Liver (tissue), 3 donors: ENCODE measurements at regions not wholly inside any gene's neighbourhood (a gene's known extent, or its start where the extent isn't known, plus 50 kb on each side); places are given as distances from the start of the nearest gene placed in this dataset.

Experiments
- CTCF ChIP-seq: fragments of 150-350 bp; IDR thresholded peaks from 2 replicates; pipeline ENCODE4 v1.5.1; 2017; ENCODE audit warnings: improper control_type of control experiment, low read depth, low read length; ENCODE audit not compliant: missing input control
- JUND ChIP-seq, 2 donors: IDR thresholded peaks; 2 replicates each; pipeline ENCODE4 v1.6.1; 2016; ENCODE audit warnings: antibody characterized with exemption in 2 of 2
- MAX ChIP-seq: IDR thresholded peaks from 2 replicates; pipeline ENCODE4 v1.6.1; 2016; ENCODE audit warnings: antibody characterized with exemption
- REST ChIP-seq: IDR thresholded peaks from 2 replicates; pipeline ENCODE4 v1.6.1; 2016; ENCODE audit warnings: antibody characterized with exemption, mild to moderate bottlenecking
- SP1 ChIP-seq: IDR thresholded peaks from 2 replicates; pipeline ENCODE4 v1.6.1; 2018; ENCODE audit warnings: antibody characterized with exemption, mild to moderate bottlenecking
- TAF1 ChIP-seq: conservative IDR thresholded peaks from 2 replicates; pipeline ENCODE4 v1.6.1; 2016; ENCODE audit warnings: antibody characterized with exemption, mild to moderate bottlenecking
- donor health status: healthy.
- donor health status: healthy.

- TF ChIP-seq CTCF (no peak), JUND (IDR thresholded peaks at IDR 0.05) (no peak), REST (no peak), TAF1 (no peak), SP1 (no peak), MAX (no peak)
Measured at GRCh38 chr14:66388516-66388915, 97.7 kb upstream of the CCDC196 start.
